ENCODE measurements at regions not wholly inside any gene's neighbourhood (a gene's known extent, or its start where the extent isn't known, plus 50 kb on each side); places are given as distances from the start of the nearest gene placed in this dataset.
A peak's percentile ranks its signal among the peaks of the same experiment; 100 is the strongest.

DNA sequence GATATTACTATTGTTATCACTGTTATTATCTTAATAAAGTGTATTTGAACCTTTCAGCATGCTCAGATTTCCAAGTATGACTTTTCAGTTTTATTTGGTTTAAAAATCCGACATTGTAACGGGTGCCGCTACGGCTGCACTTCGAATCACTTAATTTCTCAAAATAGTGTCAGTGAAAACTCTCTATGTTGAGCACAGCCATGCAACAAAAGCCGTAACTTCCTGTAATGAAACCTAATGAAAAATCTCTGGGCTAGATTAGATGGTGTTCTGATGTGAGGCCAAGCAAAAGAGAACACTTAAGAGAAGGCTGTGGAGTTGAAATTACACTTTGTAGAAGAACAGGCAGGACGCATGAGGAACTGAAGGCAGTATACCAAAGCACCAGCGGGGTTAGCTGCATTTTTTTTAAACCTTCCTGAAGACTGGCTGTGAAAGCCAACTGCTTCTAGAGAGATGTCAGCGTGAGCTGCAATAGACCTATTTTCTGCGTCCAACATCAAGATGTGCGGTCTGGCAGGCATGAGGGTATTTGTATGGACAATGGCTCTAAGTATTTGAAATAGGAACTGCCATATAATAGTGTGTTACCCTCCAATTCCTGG lies 1545.0 kb upstream of the GOT2 start:
- H3K4me1 ChIP-seq (ENCODE audit: insufficient read depth, low read length) = no peaks in the 10 kb centered on the region
- DNase-seq (ENCODE audit: low spot score) (no peak), FAIRE-seq (no peak), ATAC-seq (no peak)
- H3K4me3 ChIP-seq (replicated peaks in 1 of 3; ENCODE audit: insufficient read depth in 1 of 3, low read depth in 2 of 3, low read length in 3 of 3) = no peak overlapping the region
- no TSS peak for BruUV-seq (replicated peaks)
- 22% methylated on average over 11 of the region's 11 CpGs for WGBS (ENCODE audit: low lambda C conversion rate)
- H3K9me3 ChIP-seq (ENCODE audit: low read length) = 0 out of 2 replicates have a peak, but pooled peaks cover 2% of the 10 kb centered on the region
- no peak overlapping the region for H3K27ac ChIP-seq (ENCODE audit: extremely low read length, insufficient read depth, low read length)
- no peaks in the 10 kb centered on the region for H3K79me2 ChIP-seq (ENCODE audit: insufficient read depth, low read length)
- in situ Hi-C loops (cut with HindIII; ENCODE audit: extremely low pct_ligation_motif_present, low pct_unique_long_range_greater_than_20kb) (no loop called here), intact Hi-C loops (cut with micrococcal nuclease; ENCODE audit: unreplicated experiment) (no loop called here)
- CTCF ChIA-PET (ENCODE audit: low intra/inter-chr PET ratio, low total read pairs) = no interaction called here
- H3K27me3 ChIP-seq (ENCODE audit: control insufficient read depth in 1 of 2, insufficient read depth in 2 of 2, low read length in 2 of 2) = no peaks in the 10 kb centered on the region; a peak in 1 of 5 replicates
- no peak overlapping the region for H3K4me2 ChIP-seq (ENCODE audit: low read depth, low read length)
- no peaks in the 10 kb centered on the region for H3K36me3 ChIP-seq (replicated peaks in 1 of 2; ENCODE audit: control insufficient read depth in 1 of 2, insufficient read depth in 2 of 2, low read length in 2 of 2)
- POLR2A ChIA-PET = no interaction called here
- H2AFZ ChIP-seq (ENCODE audit: low read length) = no peak overlapping the region
- H3K9ac ChIP-seq (ENCODE audit: insufficient read depth, low read depth, low read length) = no peak overlapping the region
- TF ChIP-seq ZNF160 (CRISPR knock-in tag; IDR thresholded peaks at IDR 0.05) (no peak), ZNF598 (CRISPR knock-in tag; IDR thresholded peaks at IDR 0.05; ENCODE audit: borderline replicate concordance) (no peak), MIER2 (CRISPR knock-in tag; IDR thresholded peaks at IDR 0.05) (no peak), GATAD2A (CRISPR knock-in tag; IDR thresholded peaks at IDR 0.05) (no peak), ZFP62 (CRISPR knock-in tag; IDR thresholded peaks at IDR 0.05) (no peak), RAD21 (CRISPR knock-in tag; IDR thresholded peaks at IDR 0.05) (no peak)
- H4K20me1 ChIP-seq (ENCODE audit: insufficient read depth, low read length) = no peaks in the 10 kb centered on the region

DNA sequence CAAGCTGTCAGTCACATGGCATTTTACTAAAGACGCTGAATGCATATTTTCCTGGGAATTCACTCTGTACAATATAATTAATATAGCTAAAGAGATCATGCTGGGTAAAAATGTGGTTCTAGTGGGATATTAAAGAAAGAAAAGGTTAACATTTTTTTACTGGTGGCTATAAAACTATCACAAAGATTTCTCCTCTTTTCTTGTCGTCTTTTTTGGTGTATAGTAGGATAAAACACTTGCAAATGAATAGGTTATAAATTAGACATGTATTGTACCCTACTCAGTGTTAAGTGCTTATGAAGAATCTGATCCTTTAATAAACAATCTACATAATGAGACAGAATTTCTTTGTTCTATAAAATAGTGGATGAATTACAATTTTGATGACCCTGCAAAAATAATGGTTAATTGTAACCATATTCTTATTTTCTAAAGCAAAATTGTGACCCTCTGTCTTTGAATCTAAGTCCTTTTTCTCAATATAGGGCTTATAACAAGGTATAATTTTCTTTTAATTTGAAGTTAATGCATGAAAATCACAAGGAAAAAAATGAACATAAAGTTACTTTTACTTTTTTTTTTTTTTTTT lies 1540.4 kb upstream of the GOT2 start:
- no peaks in the 10 kb centered on the region for H3K36me3 ChIP-seq (replicated peaks in 1 of 2; ENCODE audit: control insufficient read depth in 1 of 2, insufficient read depth in 2 of 2, low read length in 2 of 2)
- H2AFZ ChIP-seq (ENCODE audit: low read length) = no peak overlapping the region
- no TSS peak for BruUV-seq (replicated peaks)
- H3K9ac ChIP-seq (ENCODE audit: insufficient read depth, low read depth, low read length) = no peak overlapping the region
- DNase-seq (ENCODE audit: low spot score) (no peak), ATAC-seq (no peak), FAIRE-seq (no peak)
- no peaks in the 10 kb centered on the region for H3K27me3 ChIP-seq (ENCODE audit: control insufficient read depth in 1 of 2, insufficient read depth in 2 of 2, low read length in 2 of 2)
- WGBS (ENCODE audit: low lambda C conversion rate) = 2% methylated on average over 2 of the region's 2 CpGs
- H3K4me2 ChIP-seq (ENCODE audit: low read depth, low read length) = no peak overlapping the region
- intact Hi-C loops (cut with micrococcal nuclease; ENCODE audit: unreplicated experiment) = no loop called here
- no peaks in the 10 kb centered on the region for H4K20me1 ChIP-seq (ENCODE audit: insufficient read depth, low read length)
- no peaks in the 10 kb centered on the region for H3K4me1 ChIP-seq (ENCODE audit: insufficient read depth, low read length)
- ChIA-PET POLR2A (no interaction called here), CTCF (ENCODE audit: low intra/inter-chr PET ratio, low total read pairs) (no interaction called here)
- H3K9me3 ChIP-seq (ENCODE audit: low read length) = peaks cover 14% of the 10 kb centered on the region; the same call in 1 of the 2 replicates
- H3K79me2 ChIP-seq (ENCODE audit: insufficient read depth, low read length) = no peaks in the 10 kb centered on the region
- TF ChIP-seq MAFK (conservative IDR thresholded peaks at IDR 0.05 in 1 of 2, IDR thresholded peaks at IDR 0.05 in 1 of 2; ENCODE audit: low read length in 2 of 2) = peak; percentile 85 to 92
- TF ChIP-seq, protein P1, sequence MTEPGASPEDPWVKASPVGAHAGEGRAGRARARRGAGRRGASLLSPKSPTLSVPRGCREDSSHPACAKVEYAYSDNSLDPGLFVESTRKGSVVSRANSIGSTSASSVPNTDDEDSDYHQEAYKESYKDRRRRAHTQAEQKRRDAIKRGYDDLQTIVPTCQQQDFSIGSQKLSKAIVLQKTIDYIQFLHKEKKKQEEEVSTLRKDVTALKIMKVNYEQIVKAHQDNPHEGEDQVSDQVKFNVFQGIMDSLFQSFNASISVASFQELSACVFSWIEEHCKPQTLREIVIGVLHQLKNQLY (CRISPR knock-in tag; IDR thresholded peaks at IDR 0.05) = no peak
- TF ChIP-seq MAFF (IDR thresholded peaks at IDR 0.05; ENCODE audit: low read depth, low read length) = peak; percentile 82
- H3K4me3 ChIP-seq (replicated peaks in 1 of 3; ENCODE audit: insufficient read depth in 1 of 3, low read depth in 2 of 3, low read length in 3 of 3) = no peak overlapping the region
- no peak overlapping the region for H3K27ac ChIP-seq (ENCODE audit: extremely low read length, insufficient read depth, low read length)
- in situ Hi-C loops (cut with HindIII; ENCODE audit: extremely low pct_ligation_motif_present, low pct_unique_long_range_greater_than_20kb) = no loop called here

Measured in HepG2 (cell line).